AG04450 (cell line): ENCODE measurements at regions not wholly inside any gene's neighbourhood (a gene's known extent, or its start where the extent isn't known, plus 50 kb on each side); places are given as distances from the start of the nearest gene placed in this dataset.

Experiments
- CTCF ChIA-PET: fragments of 300-600, 350-600 bp; formaldehyde crosslinking; extraction: SDS; loops from one replicate; lab custom pipeline; 2022; ENCODE audit warnings: antibody characterized with exemption, inconsistent platforms; lab: Charles Lee
- POLR2A ChIA-PET: fragments of 350-600 bp; formaldehyde crosslinking; extraction: SDS; loops from one replicate; lab custom pipeline; 2021; ENCODE audit warnings: antibody characterized with exemption, inconsistent platforms; lab: Yijun Ruan, JAX
- DNase-seq: peaks from one replicate; pipeline ENCODE4 v3.0.0-alpha.2; 2011; ENCODE audit warnings: low read depth, low spot score
- H3K27ac ChIP-seq: one replicate; pipeline ENCODE4 v1.5.1; 2012; ENCODE audit warnings: low read depth, low read length, control low read depth
- H3K27me3 ChIP-seq: one replicate; pipeline ENCODE4 v1.6.0; 2012; ENCODE audit warnings: low read length; ENCODE audit not compliant: control insufficient read depth, insufficient read depth
- H3K4me3 ChIP-seq: 2 replicates; pipeline ENCODE4 v1.5.1; 2011; ENCODE audit warnings: mild to moderate bottlenecking, low read depth, low read length, control low read depth
- H3K9me3 ChIP-seq: 2 replicates; pipeline ENCODE4 v1.5.1; 2012; ENCODE audit warnings: low read length; ENCODE audit not compliant: control insufficient read depth, insufficient read depth
- TF ChIP-seq, protein P1 (sequence below): IDR thresholded peaks from 2 replicates; pipeline ENCODE4 v1.5.1; 2011; ENCODE audit warnings: low read depth, low read length, control low read depth, inconsistent platforms

DNA sequence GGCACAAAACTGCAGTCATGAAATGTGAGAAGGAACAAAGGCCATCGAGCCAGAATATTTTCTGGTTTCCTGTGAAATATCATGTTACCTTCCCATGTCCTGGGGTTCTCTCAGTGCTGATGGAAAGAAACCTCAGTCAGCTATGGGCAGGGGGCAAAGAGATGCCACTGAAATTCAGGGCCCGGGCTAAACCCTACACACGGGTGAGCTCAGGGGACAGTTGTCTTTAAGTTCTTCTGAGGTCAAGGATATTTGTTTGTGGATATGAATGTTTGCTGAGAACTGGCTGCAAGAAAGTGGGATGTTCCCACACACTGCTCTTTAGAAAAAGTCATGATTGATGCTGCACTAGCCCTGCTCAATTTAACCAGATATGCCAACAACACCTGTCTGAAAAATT lies 187.2 kb downstream of the MEX3B start:
- H3K27ac ChIP-seq = no peak overlapping the region
- no peak for DNase-seq
- TF ChIP-seq, protein P1, sequence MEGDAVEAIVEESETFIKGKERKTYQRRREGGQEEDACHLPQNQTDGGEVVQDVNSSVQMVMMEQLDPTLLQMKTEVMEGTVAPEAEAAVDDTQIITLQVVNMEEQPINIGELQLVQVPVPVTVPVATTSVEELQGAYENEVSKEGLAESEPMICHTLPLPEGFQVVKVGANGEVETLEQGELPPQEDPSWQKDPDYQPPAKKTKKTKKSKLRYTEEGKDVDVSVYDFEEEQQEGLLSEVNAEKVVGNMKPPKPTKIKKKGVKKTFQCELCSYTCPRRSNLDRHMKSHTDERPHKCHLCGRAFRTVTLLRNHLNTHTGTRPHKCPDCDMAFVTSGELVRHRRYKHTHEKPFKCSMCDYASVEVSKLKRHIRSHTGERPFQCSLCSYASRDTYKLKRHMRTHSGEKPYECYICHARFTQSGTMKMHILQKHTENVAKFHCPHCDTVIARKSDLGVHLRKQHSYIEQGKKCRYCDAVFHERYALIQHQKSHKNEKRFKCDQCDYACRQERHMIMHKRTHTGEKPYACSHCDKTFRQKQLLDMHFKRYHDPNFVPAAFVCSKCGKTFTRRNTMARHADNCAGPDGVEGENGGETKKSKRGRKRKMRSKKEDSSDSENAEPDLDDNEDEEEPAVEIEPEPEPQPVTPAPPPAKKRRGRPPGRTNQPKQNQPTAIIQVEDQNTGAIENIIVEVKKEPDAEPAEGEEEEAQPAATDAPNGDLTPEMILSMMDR = no peak
- H3K4me3 ChIP-seq = no peak overlapping the region
- no peaks in the 10 kb centered on the region for H3K9me3 ChIP-seq
- ChIA-PET CTCF (no interaction called here), POLR2A (no interaction called here)
- H3K27me3 ChIP-seq = no peaks in the 10 kb centered on the region

DNA sequence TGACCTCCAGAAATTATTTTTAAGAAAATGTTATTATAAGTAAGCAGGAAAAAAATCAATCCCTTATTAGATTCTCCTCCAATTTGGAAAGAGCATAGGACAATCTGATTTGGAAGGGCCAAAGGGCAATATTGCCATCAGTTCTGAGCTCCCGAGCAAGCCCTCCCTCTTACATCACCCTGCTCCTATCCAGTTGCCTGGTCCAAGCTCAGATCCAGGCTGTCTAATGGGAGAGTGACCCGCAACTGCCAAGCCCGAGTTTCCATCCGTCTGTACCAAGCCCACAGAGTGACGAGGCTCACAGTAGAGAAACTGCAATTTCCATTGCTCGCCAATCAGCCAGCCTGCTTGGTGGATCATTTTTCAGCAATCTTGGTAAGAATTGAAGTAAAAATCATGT lies 187.7 kb downstream of the MEX3B start:
- ChIA-PET POLR2A (no interaction called here), CTCF (no interaction called here)
- TF ChIP-seq, protein P1 = no peak
- no peaks in the 10 kb centered on the region for H3K9me3 ChIP-seq
- no peak overlapping the region for H3K4me3 ChIP-seq
- DNase-seq = no peak
- no peak overlapping the region for H3K27ac ChIP-seq
- no peaks in the 10 kb centered on the region for H3K27me3 ChIP-seq

DNA sequence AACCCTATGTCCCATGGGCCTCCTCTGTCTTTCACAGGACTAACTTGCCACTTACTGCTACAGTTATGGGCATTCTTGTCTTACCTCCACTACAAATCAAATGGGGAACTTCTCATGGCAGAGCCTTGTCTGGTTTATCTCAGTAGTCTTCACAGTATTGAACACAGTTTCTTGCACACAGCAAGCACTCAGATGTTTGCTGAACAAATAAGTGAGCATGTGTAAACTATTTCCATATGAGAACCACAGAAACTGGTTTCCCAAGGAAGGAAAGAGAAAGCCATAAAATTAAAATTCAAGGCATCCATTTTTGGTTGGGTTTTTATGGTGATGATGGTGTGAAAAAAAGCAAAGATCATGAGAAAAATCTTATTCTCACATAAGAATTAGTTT lies 189.2 kb downstream of the MEX3B start:
- Histone ChIP-seq H3K27me3 (no peaks in the 10 kb centered on the region), H3K27ac (no peak overlapping the region), H3K4me3 (no peak overlapping the region), H3K9me3 (no peaks in the 10 kb centered on the region)
- CTCF ChIA-PET = no interaction called here
- POLR2A ChIA-PET = no interaction called here
- TF ChIP-seq, protein P1 = no peak
- DNase-seq = no peak

GRCh38 chr15:81856001-81856633 lies 189.7 kb downstream of the MEX3B start:
- H3K27me3 ChIP-seq = no peaks in the 10 kb centered on the region
- no peak overlapping the region for H3K4me3 ChIP-seq
- DNase-seq = no peak
- no peaks in the 10 kb centered on the region for H3K9me3 ChIP-seq
- TF ChIP-seq, protein P1 = no peak
- POLR2A ChIA-PET = no interaction called here
- no peak overlapping the region for H3K27ac ChIP-seq
- CTCF ChIA-PET = no interaction called here

DNA sequence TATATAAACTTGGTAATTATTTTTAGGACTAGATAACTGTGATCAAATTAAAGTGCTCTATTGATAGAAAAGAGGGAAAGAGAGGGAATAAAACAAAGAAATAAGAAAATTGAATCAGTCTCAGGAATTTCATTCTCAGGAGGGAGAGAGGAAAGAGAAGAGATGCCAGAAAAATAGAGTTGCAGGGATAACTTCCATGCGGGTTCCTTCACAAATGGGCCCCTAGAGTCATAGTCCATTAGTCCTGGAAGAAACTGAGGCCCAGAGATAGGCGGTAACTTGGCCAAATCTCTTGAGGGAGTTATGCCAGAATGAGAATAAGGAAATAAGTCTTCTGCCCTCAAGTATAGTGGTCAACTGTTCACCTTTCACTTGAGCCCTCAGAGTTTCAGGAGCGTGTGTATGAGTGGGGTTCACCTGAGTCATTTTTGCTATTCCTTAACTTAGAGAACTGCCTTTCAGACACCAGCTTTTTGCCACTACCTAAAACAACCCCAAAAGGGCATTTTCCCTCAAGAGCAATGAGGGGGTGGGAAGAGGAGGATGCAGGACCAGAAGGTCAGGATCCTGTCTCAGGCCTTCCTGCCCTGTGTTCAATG lies 192.6 kb downstream of the MEX3B start:
- ChIA-PET POLR2A (no interaction called here), CTCF (no interaction called here)
- Histone ChIP-seq H3K27ac (no peak overlapping the region), H3K27me3 (no peaks in the 10 kb centered on the region), H3K4me3 (no peak overlapping the region), H3K9me3 (no peaks in the 10 kb centered on the region)
- no peak for DNase-seq
- TF ChIP-seq, protein P1 = no peak
